PFSK-1 (cell line): ENCODE measurements at regions not wholly inside any gene's neighbourhood (a gene's known extent, or its start where the extent isn't known, plus 50 kb on each side); places are given as distances from the start of the nearest gene placed in this dataset.

ENCODE experiments used
- POLR2AphosphoS5 ChIP-seq: IDR thresholded peaks from 2 replicates; pipeline ENCODE4 v1.6.1; 2012; ENCODE audit warnings: low read depth, mild to moderate bottlenecking, control low read depth, low read length, moderate library complexity
- TAF1 ChIP-seq: IDR thresholded peaks from 2 replicates; pipeline ENCODE4 v1.6.1; 2012; ENCODE audit warnings: low read length, control low read depth, borderline replicate concordance; ENCODE audit not compliant: insufficient read depth
- TF ChIP-seq, protein P1 (sequence below), 2 experiments: IDR thresholded peaks; 2 replicates each; pipeline versions ENCODE4 v1.6.1 to v1.8.0; 2011 to 2012; ENCODE audit warnings: low read depth in 2 of 2, low read length in 2 of 2, control low read depth in 1 of 2, inconsistent platforms in 1 of 2, mild to moderate bottlenecking in 1 of 2, moderate library complexity in 1 of 2; ENCODE audit not compliant: insufficient read depth in 1 of 2

GRCh38 chr12:91394903-91395302 lies 212.3 kb upstream of the DCN start:
- TF ChIP-seq POLR2AphosphoS5 = no peak
- no peak for TF ChIP-seq TAF1
- TF ChIP-seq, protein P1, sequence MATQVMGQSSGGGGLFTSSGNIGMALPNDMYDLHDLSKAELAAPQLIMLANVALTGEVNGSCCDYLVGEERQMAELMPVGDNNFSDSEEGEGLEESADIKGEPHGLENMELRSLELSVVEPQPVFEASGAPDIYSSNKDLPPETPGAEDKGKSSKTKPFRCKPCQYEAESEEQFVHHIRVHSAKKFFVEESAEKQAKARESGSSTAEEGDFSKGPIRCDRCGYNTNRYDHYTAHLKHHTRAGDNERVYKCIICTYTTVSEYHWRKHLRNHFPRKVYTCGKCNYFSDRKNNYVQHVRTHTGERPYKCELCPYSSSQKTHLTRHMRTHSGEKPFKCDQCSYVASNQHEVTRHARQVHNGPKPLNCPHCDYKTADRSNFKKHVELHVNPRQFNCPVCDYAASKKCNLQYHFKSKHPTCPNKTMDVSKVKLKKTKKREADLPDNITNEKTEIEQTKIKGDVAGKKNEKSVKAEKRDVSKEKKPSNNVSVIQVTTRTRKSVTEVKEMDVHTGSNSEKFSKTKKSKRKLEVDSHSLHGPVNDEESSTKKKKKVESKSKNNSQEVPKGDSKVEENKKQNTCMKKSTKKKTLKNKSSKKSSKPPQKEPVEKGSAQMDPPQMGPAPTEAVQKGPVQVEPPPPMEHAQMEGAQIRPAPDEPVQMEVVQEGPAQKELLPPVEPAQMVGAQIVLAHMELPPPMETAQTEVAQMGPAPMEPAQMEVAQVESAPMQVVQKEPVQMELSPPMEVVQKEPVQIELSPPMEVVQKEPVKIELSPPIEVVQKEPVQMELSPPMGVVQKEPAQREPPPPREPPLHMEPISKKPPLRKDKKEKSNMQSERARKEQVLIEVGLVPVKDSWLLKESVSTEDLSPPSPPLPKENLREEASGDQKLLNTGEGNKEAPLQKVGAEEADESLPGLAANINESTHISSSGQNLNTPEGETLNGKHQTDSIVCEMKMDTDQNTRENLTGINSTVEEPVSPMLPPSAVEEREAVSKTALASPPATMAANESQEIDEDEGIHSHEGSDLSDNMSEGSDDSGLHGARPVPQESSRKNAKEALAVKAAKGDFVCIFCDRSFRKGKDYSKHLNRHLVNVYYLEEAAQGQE (IDR thresholded peaks at IDR 0.05; ENCODE audit: insufficient read depth in 1 of 2, low read depth in 2 of 2, low read length in 2 of 2) = no peak
